CD4-positive, alpha-beta T cell treated with Interleukin-17A for 1 hour (primary cell): ENCODE measurements at regions not wholly inside any gene's neighbourhood (a gene's known extent, or its start where the extent isn't known, plus 50 kb on each side); places are given as distances from the start of the nearest gene placed in this dataset.
"Not testable (repeated sequence)": the region's sequence is repeated elsewhere in the genome, so short reads cannot be mapped to it uniquely, and the experiment has no call there.

Source experiments
- DNase-seq: peaks from one replicate; pipeline ENCODE4 v3.0.0-alpha.2; 2020

GRCh38 chr1:58183286-58183685 is 363.2 kb downstream of the OMA1 start:
- DNase-seq = no peak

- DNase-seq = no peak
Observed at GRCh38 chr1:58180537-58180936, 366.0 kb downstream of the OMA1 start.

- not testable (repeated sequence) for DNase-seq
Observed at GRCh38 chr1:58169160-58169559, 377.4 kb downstream of the OMA1 start.

- not testable (repeated sequence) for DNase-seq
Observed at GRCh38 chr1:58167131-58167530, 379.4 kb downstream of the OMA1 start.

- no peak for DNase-seq
Observed at GRCh38 chr1:58166417-58166816, 380.1 kb downstream of the OMA1 start.

- DNase-seq = no peak
Observed at GRCh38 chr1:58165073-58165472, 381.5 kb downstream of the OMA1 start.

GRCh38 chr1:58162952-58163550 is 383.5 kb downstream of the OMA1 start:
- DNase-seq = no peak

GRCh38 chr1:58159434-58159830 is 387.1 kb downstream of the OMA1 start:
- no peak for DNase-seq

GRCh38 chr1:58158506-58159433 is 387.8 kb downstream of the OMA1 start:
- DNase-seq = no peak

GRCh38 chr1:58158016-58158415 is 388.5 kb downstream of the OMA1 start:
- DNase-seq = no peak

GRCh38 chr1:58157256-58157655 is 389.3 kb downstream of the OMA1 start:
- no peak for DNase-seq

- no peak for DNase-seq
Observed at GRCh38 chr1:58156831-58157230, 389.7 kb downstream of the OMA1 start.

GRCh38 chr1:58156124-58156468 is 390.4 kb downstream of the OMA1 start:
- DNase-seq = no peak

GRCh38 chr1:58155418-58156123 is 391.0 kb downstream of the OMA1 start:
- DNase-seq = no peak

GRCh38 chr1:58154256-58154655 is 392.3 kb downstream of the OMA1 start:
- no peak for DNase-seq

GRCh38 chr1:58152697-58153096 is 393.8 kb downstream of the OMA1 start:
- DNase-seq = no peak

GRCh38 chr1:58149271-58149812 is 397.2 kb downstream of the OMA1 start:
- DNase-seq = no peak

GRCh38 chr1:58144698-58145270 is 401.7 kb downstream of the OMA1 start:
- DNase-seq = no peak

GRCh38 chr1:58143972-58144697 is 402.4 kb downstream of the OMA1 start:
- DNase-seq = no peak

- DNase-seq = no peak
Observed at GRCh38 chr1:58136387-58136786, 410.1 kb downstream of the OMA1 start.

- no peak for DNase-seq
Observed at GRCh38 chr1:58135821-58136321, 410.7 kb downstream of the OMA1 start.

- DNase-seq = no peak
Observed at GRCh38 chr1:58133562-58133961, 413.0 kb downstream of the OMA1 start.
